BLaER1 treated with 17β-estradiol and CSF1 and Interleukin-3, amounts not matched to agents 10 nM and 100 nM (cell line): ENCODE measurements at regions not wholly inside any gene's neighbourhood (a gene's known extent, or its start where the extent isn't known, plus 50 kb on each side); places are given as distances from the start of the nearest gene placed in this dataset.
"Not testable (repeated sequence)": the region's sequence is repeated elsewhere in the genome, so short reads cannot be mapped to it uniquely, and the experiment has no call there.

Experiments
- H3K27ac ChIP-seq, 11 experiments: shearing (Covaris generic); formaldehyde crosslinking; 2 replicates each; pipeline ENCODE4 v1.8.1; 2022
- H3K27me3 ChIP-seq, 11 experiments: shearing (Covaris generic); formaldehyde crosslinking; 2 replicates each; pipeline ENCODE4 v1.8.1; 2022
- H3K36me3 ChIP-seq, 11 experiments: shearing (Covaris generic); formaldehyde crosslinking; 2 replicates each; pipeline ENCODE4 v1.8.1; 2022
- H3K4me1 ChIP-seq, 10 experiments: shearing (Covaris generic); formaldehyde crosslinking; 2 replicates each; pipeline ENCODE4 v1.8.1; 2022
- H3K4me2 ChIP-seq, 11 experiments: shearing (Covaris generic); formaldehyde crosslinking; 2 replicates each; pipeline ENCODE4 v1.8.1; 2022
- H3K4me3 ChIP-seq, 10 experiments: shearing (Covaris generic); formaldehyde crosslinking; 2 replicates each; pipeline ENCODE4 v1.8.1; 2022
- H3K9ac ChIP-seq, 11 experiments: shearing (Covaris generic); formaldehyde crosslinking; 2 replicates each; pipeline ENCODE4 v1.8.1; 2022
- H3K9me3 ChIP-seq, 11 experiments: shearing (Covaris generic); formaldehyde crosslinking; replicated peaks in 1 of 11; 2 replicates each; pipeline ENCODE4 v1.8.1; 2022
- H4K20me1 ChIP-seq, 11 experiments: shearing (Covaris generic); formaldehyde crosslinking; 2 replicates each; pipeline ENCODE4 v1.8.1; 2022
- Cebpa-rat ChIP-seq, 11 experiments: shearing (Covaris generic); IDR thresholded peaks; 2 replicates each; pipeline ENCODE4 v1.8.1; 2022

DNA sequence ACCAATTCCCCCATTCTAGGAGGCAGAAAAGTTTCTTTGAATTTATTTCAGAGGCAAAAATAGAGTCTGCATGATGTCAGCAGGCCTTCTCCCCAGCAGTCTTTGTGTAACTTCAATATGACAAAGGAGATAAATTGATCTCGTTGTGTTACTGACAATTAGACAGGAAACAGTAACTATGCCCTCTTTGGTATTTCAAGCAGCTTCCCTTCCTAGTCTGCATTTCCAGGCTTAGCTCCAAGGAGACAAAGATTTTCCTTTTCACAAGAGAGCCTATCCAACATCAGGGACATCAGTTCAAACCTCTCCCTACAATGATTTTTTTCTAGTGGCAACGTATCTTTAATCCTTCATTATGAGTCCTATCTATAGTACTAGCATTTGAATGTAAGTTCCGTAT, 245.9 kb upstream of the HSF2 start:
- TF ChIP-seq Cebpa-rat (IDR thresholded peaks at IDR 0.05) = no peak
- H3K4me2 ChIP-seq = no peak overlapping the region
- H3K36me3 ChIP-seq = no peaks in the 10 kb centered on the region
- no peak overlapping the region for H3K9ac ChIP-seq
- no peaks in the 10 kb centered on the region for H3K9me3 ChIP-seq
- H3K27ac ChIP-seq = no peak overlapping the region
- no peak overlapping the region for H3K4me3 ChIP-seq
- H4K20me1 ChIP-seq = no peaks in the 10 kb centered on the region
- H3K4me1 ChIP-seq = 0 out of 20 replicates have a peak, but pooled peaks cover 0 to 3% (median 0%) of the 10 kb centered on the region in 10 experiments
- H3K27me3 ChIP-seq = no peaks in the 10 kb centered on the region

DNA sequence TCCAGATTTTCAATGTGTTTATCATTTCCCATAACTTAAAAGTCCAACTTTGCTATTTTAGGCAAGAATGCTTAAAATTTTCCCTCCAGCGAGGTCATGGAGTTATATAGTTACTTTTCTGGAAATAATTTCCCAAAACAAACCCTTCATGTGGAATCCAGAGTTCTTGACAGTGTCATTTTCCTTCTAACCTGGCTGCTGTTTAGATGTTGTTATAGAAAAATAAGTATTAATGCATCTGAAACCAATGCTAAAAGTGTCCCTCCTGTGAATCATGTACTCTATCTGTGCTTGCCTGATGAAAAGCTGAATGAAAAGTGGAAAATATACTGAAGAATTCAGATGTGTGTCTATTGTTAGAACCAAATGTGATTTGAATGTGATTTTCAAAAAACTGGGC, 245.3 kb upstream of the HSF2 start:
- Histone ChIP-seq H3K4me3 (no peak overlapping the region), H3K4me1 (0 out of 20 replicates have a peak, but pooled peaks cover 0 to 3% (median 0%) of the 10 kb centered on the region in 10 experiments), H3K27me3 (no peaks in the 10 kb centered on the region), H3K9ac (no peak overlapping the region), H3K9me3 (no peaks in the 10 kb centered on the region), H3K27ac (no peak overlapping the region), H3K36me3 (no peaks in the 10 kb centered on the region), H4K20me1 (no peaks in the 10 kb centered on the region), H3K4me2 (no peak overlapping the region)
- no peak for TF ChIP-seq Cebpa-rat (IDR thresholded peaks at IDR 0.05)

DNA sequence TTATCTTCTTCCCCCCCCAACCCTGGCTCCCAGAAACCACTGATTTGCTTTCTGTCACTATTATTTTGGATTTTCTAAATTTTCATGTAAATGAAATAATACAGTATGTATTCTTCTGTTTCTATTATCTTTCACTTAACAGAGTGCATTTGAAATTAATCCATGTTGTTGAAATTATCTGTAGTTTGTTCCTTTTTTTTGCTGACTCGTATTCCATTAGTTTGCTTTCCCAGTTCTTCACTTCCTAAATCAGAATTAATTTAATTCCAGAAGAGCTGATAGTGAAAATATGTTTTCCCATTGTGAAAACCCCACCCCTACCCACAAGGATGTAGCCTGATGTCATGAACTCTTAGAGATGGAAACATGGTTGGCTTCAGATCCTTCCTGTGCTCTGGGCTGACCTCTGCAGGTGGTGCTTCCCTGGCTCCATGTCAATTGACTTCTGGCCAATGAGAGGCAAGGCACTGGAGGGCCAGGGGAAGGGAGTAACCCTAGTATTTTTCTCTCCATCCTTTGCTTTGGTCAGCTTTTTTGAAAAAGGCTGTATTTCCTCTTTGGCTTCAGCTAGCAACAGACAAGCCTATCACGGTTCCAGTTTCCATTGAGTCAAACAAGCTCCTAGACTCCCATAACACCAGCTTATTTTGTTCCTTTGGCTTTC, 244.4 kb upstream of the HSF2 start:
- no peak overlapping the region for H3K9ac ChIP-seq
- no peak for TF ChIP-seq Cebpa-rat (IDR thresholded peaks at IDR 0.05)
- no peaks in the 10 kb centered on the region for H3K9me3 ChIP-seq
- no peaks in the 10 kb centered on the region for H4K20me1 ChIP-seq
- H3K4me2 ChIP-seq = no peak overlapping the region
- no peaks in the 10 kb centered on the region for H3K27me3 ChIP-seq
- H3K27ac ChIP-seq = peak overlapping the region in 1 of 11 experiments; percentile 7; a peak in 1 of 22 replicates
- H3K36me3 ChIP-seq = no peaks in the 10 kb centered on the region
- 0 out of 20 replicates have a peak, but pooled peaks cover 0 to 3% (median 0%) of the 10 kb centered on the region in 10 experiments for H3K4me1 ChIP-seq
- no peak overlapping the region for H3K4me3 ChIP-seq

DNA sequence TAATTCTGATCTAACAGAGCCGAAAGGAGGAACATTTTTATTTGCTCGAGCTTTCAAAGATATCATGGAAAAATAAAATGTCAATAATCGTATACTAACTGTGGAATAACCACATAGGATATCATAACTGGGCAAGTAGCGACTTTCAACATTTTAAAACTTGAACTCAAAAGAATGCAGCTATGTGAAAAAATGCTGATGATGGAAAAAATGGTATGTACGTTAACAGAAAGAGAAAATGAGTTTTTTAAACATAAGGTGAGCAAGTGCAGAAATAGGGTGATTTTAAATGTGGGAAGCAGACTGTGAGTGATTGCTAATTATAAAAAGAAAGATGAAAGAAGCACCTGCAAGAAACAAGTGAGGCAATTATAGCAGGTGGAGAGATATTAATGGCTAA, 238.3 kb upstream of the HSF2 start:
- H3K27ac ChIP-seq = no peak overlapping the region
- no peak overlapping the region for H3K9ac ChIP-seq
- no peak overlapping the region for H3K4me2 ChIP-seq
- TF ChIP-seq Cebpa-rat (IDR thresholded peaks at IDR 0.05) = no peak
- H3K36me3 ChIP-seq = no peaks in the 10 kb centered on the region
- no peaks in the 10 kb centered on the region for H3K27me3 ChIP-seq
- H3K4me1 ChIP-seq = no peaks in the 10 kb centered on the region
- H3K9me3 ChIP-seq = peaks cover 0 to 16% (median 8%) of the 10 kb centered on the region in 11 experiments; a peak in 15 of 22 replicates
- H4K20me1 ChIP-seq = no peaks in the 10 kb centered on the region
- H3K4me3 ChIP-seq = no peak overlapping the region

DNA sequence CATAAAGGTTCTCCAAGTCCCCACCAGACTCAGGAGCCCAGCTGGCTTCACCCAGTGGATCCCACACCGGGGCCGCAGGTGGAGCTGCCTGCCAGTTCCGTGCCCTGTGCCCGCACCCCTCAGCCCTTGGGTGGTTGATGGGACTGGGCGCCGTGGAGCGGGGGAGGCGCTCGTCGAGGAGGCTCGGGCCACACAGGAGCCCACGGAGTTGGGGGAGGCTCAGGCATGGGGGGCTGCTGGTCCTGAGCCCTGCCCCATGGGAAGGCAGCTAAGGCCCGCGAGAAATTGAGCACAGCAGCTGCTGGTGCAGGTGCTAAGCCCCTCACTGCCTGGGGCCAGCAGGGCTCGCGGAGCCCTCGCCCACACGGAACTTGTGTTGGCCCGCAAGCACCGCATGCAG, 234.4 kb upstream of the HSF2 start:
- Histone ChIP-seq H3K4me1 (no peaks in the 10 kb centered on the region), H3K9ac (no peak overlapping the region), H3K27me3 (no peaks in the 10 kb centered on the region), H3K9me3 (peaks cover 0 to 16% (median 8%) of the 10 kb centered on the region in 11 experiments; a peak in 15 of 22 replicates), H3K4me2 (no peak overlapping the region), H3K4me3 (no peak overlapping the region), H3K36me3 (no peaks in the 10 kb centered on the region), H3K27ac (no peak overlapping the region), H4K20me1 (no peaks in the 10 kb centered on the region)
- TF ChIP-seq Cebpa-rat (IDR thresholded peaks at IDR 0.05) = no peak

DNA sequence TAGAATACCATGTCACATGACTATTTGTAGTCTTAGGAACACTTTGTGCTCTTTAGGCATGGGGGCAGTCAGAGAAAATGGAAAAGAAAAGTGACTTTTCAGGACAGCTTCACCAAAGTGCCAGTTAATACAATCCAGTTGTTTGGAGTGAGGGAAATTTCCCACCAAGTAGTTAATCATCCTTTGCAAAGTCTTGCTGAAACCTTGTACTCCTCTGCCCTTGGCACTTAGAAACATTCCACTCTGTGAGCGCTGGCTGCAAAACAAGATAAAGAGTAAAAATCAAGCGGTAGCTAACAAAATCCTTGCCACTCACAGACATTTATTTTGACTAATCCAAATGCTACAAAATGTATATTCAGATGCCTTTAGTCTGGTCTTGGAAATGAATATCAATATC, 229.2 kb upstream of the HSF2 start:
- H3K36me3 ChIP-seq = no peaks in the 10 kb centered on the region
- no peaks in the 10 kb centered on the region for H3K4me1 ChIP-seq
- no peaks in the 10 kb centered on the region for H4K20me1 ChIP-seq
- no peak overlapping the region for H3K27ac ChIP-seq
- H3K27me3 ChIP-seq = no peaks in the 10 kb centered on the region
- no peak overlapping the region for H3K4me3 ChIP-seq
- peaks cover 0 to 4% (median 1%) of the 10 kb centered on the region in 11 experiments; a peak in 10 of 22 replicates for H3K9me3 ChIP-seq
- H3K4me2 ChIP-seq = no peak overlapping the region
- no peak overlapping the region for H3K9ac ChIP-seq
- no peak for TF ChIP-seq Cebpa-rat (IDR thresholded peaks at IDR 0.05)

DNA sequence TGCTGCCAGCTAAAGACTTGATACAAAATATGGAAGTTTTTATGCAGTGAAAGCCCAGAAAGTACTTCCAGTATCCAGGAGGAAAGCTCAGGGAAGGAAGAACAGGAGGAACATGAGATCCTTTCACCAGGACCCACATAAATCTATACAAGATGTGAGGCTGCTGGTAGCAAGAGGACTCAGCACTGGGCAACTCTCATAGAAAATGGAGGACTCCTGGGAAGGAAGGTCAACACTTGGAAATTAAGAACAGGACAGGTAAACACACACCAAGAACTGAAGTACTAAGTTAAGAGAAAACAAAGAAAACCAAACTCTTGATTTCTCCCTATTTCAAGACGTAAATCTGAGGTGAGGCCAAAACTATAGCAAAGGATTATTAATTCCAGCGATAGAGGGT, 220.5 kb upstream of the HSF2 start:
- Histone ChIP-seq H3K4me2 (no peak overlapping the region), H3K9ac (no peak overlapping the region), H3K27ac (no peak overlapping the region), H3K9me3 (no peaks in the 10 kb centered on the region), H4K20me1 (no peaks in the 10 kb centered on the region), H3K27me3 (no peaks in the 10 kb centered on the region), H3K4me1 (no peaks in the 10 kb centered on the region), H3K4me3 (no peak overlapping the region), H3K36me3 (no peaks in the 10 kb centered on the region)
- no peak for TF ChIP-seq Cebpa-rat (IDR thresholded peaks at IDR 0.05)

DNA sequence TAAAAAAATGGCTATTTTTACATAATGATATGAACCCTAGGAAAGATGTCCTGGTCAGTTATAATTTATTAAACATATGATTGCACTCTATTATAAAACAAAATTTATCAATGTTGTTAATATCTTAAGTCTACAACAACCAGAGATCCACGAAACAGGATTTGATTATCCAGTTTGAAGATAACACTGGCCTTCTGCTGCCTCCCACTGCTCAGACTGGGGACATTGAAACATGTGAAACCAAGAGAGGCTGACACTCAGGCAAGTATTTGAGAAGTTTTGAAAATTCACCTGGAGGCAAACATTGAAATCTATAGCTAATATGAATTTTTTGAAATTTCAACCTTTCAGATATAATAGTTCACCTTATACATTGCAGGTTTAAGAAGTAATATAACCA, 219.3 kb upstream of the HSF2 start:
- Histone ChIP-seq H3K4me3 (no peak overlapping the region), H3K27ac (no peak overlapping the region), H3K27me3 (no peaks in the 10 kb centered on the region), H3K4me1 (no peaks in the 10 kb centered on the region), H3K9ac (no peak overlapping the region), H3K9me3 (no peaks in the 10 kb centered on the region), H3K4me2 (no peak overlapping the region), H3K36me3 (no peaks in the 10 kb centered on the region), H4K20me1 (no peaks in the 10 kb centered on the region)
- no peak for TF ChIP-seq Cebpa-rat (IDR thresholded peaks at IDR 0.05)

DNA sequence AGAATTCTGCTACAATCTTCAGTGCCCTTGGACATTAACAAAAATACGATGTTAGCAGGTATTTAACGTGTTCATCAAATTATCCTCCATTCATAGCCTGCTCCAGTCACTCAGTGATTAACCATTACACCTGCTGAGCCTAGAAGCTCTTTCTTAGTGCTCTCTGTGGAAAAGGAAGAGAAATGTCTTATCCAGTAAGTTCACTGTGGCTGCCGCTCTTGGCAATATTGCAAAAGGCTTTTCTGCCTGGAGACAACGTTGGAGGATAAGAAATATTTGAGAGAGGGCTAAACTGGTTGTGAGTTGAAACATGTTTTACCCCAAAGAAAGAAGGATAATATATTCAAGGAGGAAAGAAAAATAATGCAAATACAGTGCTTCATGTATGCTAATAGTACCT, 217.4 kb upstream of the HSF2 start:
- H3K36me3 ChIP-seq = no peaks in the 10 kb centered on the region
- no peak overlapping the region for H3K9ac ChIP-seq
- H3K27ac ChIP-seq = no peak overlapping the region
- H3K4me1 ChIP-seq = no peaks in the 10 kb centered on the region
- no peak overlapping the region for H3K4me3 ChIP-seq
- no peaks in the 10 kb centered on the region for H3K9me3 ChIP-seq
- H4K20me1 ChIP-seq = no peaks in the 10 kb centered on the region
- TF ChIP-seq Cebpa-rat (IDR thresholded peaks at IDR 0.05) = no peak
- H3K4me2 ChIP-seq = no peak overlapping the region
- H3K27me3 ChIP-seq = no peaks in the 10 kb centered on the region

DNA sequence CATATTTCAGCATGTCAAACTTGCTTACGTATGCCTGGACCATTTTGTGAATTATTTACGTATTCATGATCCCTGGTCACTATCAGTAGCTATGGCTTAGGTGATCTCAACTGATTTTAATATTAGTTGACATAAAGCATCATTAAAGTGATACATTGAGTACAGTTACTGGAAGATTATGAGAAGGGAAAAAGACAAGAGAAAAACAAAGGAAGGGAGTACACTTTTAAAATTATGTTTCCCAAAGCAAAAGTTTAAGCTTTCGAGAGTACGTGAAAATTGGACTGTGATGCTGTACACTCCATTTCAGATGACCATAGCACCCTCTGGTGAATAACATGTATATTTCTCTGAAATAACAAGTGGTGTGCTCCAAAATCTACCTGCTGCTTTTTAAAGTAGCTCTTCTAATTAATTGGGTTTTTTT, 215.0 kb upstream of the HSF2 start:
- Histone ChIP-seq H3K9me3 (no peaks in the 10 kb centered on the region), H3K27me3 (no peaks in the 10 kb centered on the region), H3K4me3 (no peak overlapping the region), H3K36me3 (no peaks in the 10 kb centered on the region), H3K9ac (no peak overlapping the region), H3K27ac (no peak overlapping the region), H3K4me2 (no peak overlapping the region), H4K20me1 (no peaks in the 10 kb centered on the region), H3K4me1 (no peaks in the 10 kb centered on the region)
- no peak for TF ChIP-seq Cebpa-rat (IDR thresholded peaks at IDR 0.05)

DNA sequence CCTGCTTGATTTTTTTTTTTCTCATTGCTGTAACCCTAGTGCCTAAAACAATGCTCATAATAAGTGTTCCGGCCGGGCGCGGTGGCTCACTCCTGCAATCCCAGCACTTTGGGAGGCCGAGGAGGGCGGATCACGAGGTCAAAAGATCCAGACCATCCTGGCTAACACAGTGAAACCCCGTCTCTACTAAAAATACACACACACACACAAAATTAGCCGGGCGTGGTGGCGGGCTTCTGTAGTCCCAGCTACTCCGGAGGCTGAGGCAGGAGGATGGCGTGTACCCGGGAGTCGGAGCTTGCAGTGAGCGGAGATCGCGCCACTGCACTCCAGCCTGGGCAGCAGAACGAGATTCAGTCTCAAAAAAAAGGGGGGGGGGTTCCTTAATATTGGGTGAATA, 214.0 kb upstream of the HSF2 start:
- H3K4me1 ChIP-seq, H3K4me3 ChIP-seq, H3K4me2 ChIP-seq, H3K27me3 ChIP-seq, H4K20me1 ChIP-seq, H3K27ac ChIP-seq, H3K9me3 ChIP-seq, H3K36me3 ChIP-seq, H3K9ac ChIP-seq: not testable (repeated sequence)
